ENCODE measurements at regions not wholly inside any gene's neighbourhood (a gene's known extent, or its start where the extent isn't known, plus 50 kb on each side); places are given as distances from the start of the nearest gene placed in this dataset.

- Mint-ChIP-seq H3K4me1 (no peaks in the 10 kb centered on the region), H3K27me3 (ENCODE audit: low read depth) (no peaks in the 10 kb centered on the region), H3K9me3 (peaks cover 21% of the 10 kb centered on the region), H3K36me3 (no peaks in the 10 kb centered on the region), H3K4me3 (no peak overlapping the region), H3K27ac (no peak overlapping the region)
- DNase-seq (ENCODE audit: low spot score) (no peak), ATAC-seq (no peak)
- POLR2A ChIA-PET: no interaction called here
- CTCF ChIA-PET: no interaction called here
- TF ChIP-seq ZNF423 (CRISPR knock-in tag; IDR thresholded peaks at IDR 0.05): no peak
- no peak for TF ChIP-seq ZNF281 (CRISPR knock-in tag; IDR thresholded peaks at IDR 0.05)
- TF ChIP-seq CTCF (IDR thresholded peaks at IDR 0.05): no peak
- no peak for TF ChIP-seq PRDM15 (CRISPR knock-in tag; IDR thresholded peaks at IDR 0.05)
- TF ChIP-seq ZNF416 (CRISPR knock-in tag; IDR thresholded peaks at IDR 0.05): no peak
- TF ChIP-seq ZNF263 (CRISPR knock-in tag; IDR thresholded peaks at IDR 0.05; ENCODE audit: low read depth): no peak
- no peak for TF ChIP-seq SMAD3 (CRISPR knock-in tag; IDR thresholded peaks at IDR 0.05; ENCODE audit: borderline replicate concordance)
- no peak for TF ChIP-seq MYBL2 (CRISPR knock-in tag; IDR thresholded peaks at IDR 0.05)
- no peak for TF ChIP-seq ZNF138 (CRISPR knock-in tag; conservative IDR thresholded peaks at IDR 0.05)
- TF ChIP-seq E2F5 (CRISPR knock-in tag; IDR thresholded peaks at IDR 0.05): no peak
- no peak for TF ChIP-seq GTF2I (CRISPR knock-in tag; conservative IDR thresholded peaks at IDR 0.05)
- no peak for TF ChIP-seq MXD4 (CRISPR knock-in tag; IDR thresholded peaks at IDR 0.05; ENCODE audit: borderline replicate concordance)
- TF ChIP-seq ZNF396 (CRISPR knock-in tag; IDR thresholded peaks at IDR 0.05; ENCODE audit: borderline replicate concordance): no peak
- no peak for TF ChIP-seq FOXP4 (CRISPR knock-in tag; IDR thresholded peaks at IDR 0.05)
- no peak for TF ChIP-seq IRF2 (CRISPR knock-in tag; IDR thresholded peaks at IDR 0.05; ENCODE audit: borderline replicate concordance, low read depth)
- no peak for TF ChIP-seq FOXK1 (CRISPR knock-in tag; IDR thresholded peaks at IDR 0.05)
- TF ChIP-seq ATF1 (CRISPR knock-in tag; IDR thresholded peaks at IDR 0.05): no peak
- no peak for TF ChIP-seq E2F1 (CRISPR knock-in tag; IDR thresholded peaks at IDR 0.05)
- TF ChIP-seq TEAD1 (CRISPR knock-in tag; IDR thresholded peaks at IDR 0.05): no peak
Observed at GRCh38 chr3:34396956-34397355, 598.5 kb downstream of the PDCD6IP start.

Data from WTC11 (cell line).